Prostate gland (tissue), 2 donors: ENCODE measurements at regions not wholly inside any gene's neighbourhood (a gene's known extent, or its start where the extent isn't known, plus 50 kb on each side); places are given as distances from the start of the nearest gene placed in this dataset.

ENCODE experiments used
- POLR2A ChIP-seq: fragments of 450-650 bp; IDR thresholded peaks from one replicate; pipeline ENCODE4 v1.6.1; 2016; ENCODE audit warnings: antibody characterized with exemption, mild to moderate bottlenecking
- TF ChIP-seq, protein P1 (sequence below), 4 experiments: fragments of 200-600 bp in 2 of 4; fragments of 450-650 bp in 2 of 4; sonication (generic) in 2 of 4; IDR thresholded peaks; 1 replicate in 3 of 4; 2 replicates in 1 of 4; pipeline ENCODE4 v1.5.1; 2016 to 2019; ENCODE audit warnings: antibody characterized with exemption in 4 of 4, mild to moderate bottlenecking in 2 of 4, moderate library complexity in 2 of 4

DNA sequence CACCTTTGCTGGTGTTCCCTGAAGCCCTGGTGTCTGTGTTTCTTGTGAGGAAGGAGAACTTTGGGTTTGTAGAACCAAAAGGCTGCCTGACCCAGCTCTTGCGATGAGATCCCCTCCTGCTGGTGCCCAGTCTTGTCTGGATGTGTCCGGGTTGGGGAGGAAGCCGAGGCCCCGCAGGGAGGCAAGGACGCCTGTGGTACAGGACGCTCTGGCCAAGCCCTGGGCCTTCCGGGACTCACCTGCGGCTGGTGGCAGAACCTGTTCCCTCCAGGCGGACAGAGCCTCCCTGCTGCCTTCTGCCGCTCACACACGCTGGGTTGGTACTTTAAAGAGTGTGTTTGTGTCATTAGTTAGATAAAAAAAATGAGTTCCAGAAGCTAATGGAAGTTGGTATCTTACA, 616.2 kb downstream of the GALR1 start:
- no peak for TF ChIP-seq POLR2A
- TF ChIP-seq, protein P1, sequence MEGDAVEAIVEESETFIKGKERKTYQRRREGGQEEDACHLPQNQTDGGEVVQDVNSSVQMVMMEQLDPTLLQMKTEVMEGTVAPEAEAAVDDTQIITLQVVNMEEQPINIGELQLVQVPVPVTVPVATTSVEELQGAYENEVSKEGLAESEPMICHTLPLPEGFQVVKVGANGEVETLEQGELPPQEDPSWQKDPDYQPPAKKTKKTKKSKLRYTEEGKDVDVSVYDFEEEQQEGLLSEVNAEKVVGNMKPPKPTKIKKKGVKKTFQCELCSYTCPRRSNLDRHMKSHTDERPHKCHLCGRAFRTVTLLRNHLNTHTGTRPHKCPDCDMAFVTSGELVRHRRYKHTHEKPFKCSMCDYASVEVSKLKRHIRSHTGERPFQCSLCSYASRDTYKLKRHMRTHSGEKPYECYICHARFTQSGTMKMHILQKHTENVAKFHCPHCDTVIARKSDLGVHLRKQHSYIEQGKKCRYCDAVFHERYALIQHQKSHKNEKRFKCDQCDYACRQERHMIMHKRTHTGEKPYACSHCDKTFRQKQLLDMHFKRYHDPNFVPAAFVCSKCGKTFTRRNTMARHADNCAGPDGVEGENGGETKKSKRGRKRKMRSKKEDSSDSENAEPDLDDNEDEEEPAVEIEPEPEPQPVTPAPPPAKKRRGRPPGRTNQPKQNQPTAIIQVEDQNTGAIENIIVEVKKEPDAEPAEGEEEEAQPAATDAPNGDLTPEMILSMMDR (IDR thresholded peaks at IDR 0.05), result no peak
